ACHN (cell line): ENCODE measurements at regions not wholly inside any gene's neighbourhood (a gene's known extent, or its start where the extent isn't known, plus 50 kb on each side); places are given as distances from the start of the nearest gene placed in this dataset.

Experiments
- DNase-seq: peaks from one replicate; pipeline ENCODE4 v3.0.0-alpha.2; 2015
- in situ Hi-C: cut with HindIII; loops from 2 replicates; pipeline ENCODE4 v1.10.0; 2017; ENCODE audit warnings: low sequenced_read_pairs, low pct_ligation_motif_present, low pct_unique_long_range_greater_than_20kb

DNA sequence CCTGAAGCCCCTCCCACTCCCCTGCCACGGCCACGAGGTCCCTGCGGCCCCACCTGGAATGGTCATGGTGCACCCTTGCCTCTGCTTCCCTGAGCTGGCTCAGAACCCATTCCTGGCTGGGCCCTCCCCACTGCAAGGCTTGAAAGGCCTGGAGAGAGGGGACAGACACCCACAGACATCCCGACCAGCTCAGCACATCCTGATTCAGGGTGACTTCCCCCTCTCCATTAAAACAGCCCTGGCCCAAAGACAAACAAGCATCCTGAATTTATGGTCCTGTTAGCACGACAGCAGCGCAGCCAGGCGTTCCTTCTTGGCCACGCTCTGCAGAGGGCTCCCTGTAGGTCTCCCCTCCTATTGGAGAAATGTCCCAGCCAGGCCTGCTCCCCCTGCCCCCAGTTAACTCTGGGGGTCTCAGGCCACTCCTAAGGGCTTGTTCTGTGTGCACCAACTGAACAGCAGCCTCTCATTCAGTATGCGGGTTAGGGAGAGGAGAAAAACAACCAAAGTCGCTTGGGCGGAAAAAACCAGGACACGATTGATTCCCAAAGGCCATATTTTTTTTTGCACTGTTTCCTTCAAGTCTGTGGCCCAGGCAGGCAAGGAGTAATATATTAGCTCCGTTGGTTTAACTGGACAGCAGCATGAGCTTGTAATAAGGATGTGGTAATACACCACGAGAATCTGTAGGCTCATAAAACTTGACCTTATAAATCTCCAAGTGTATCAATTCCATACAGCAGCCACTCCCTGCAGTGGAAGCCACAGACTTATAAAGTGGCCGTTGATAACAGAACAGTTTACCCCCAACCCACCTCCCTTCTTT is 106.7 kb upstream of the MSX1 start:
- in situ Hi-C loops, result no loop called here

GRCh38 chr4:4752025-4752424 is 107.4 kb upstream of the MSX1 start:
- in situ Hi-C loops, result no loop called here
- DNase-seq, result no peak

More for the DNA sequence above, 106.7 kb upstream of the MSX1 start:
- no peak for DNase-seq

- in situ Hi-C loops, result no loop called here
- DNase-seq, result no peak
Observed at GRCh38 chr4:4750187-4750586, 109.3 kb upstream of the MSX1 start.

GRCh38 chr4:4749137-4749536 is 110.3 kb upstream of the MSX1 start:
- in situ Hi-C loops, result no loop called here
- no peak for DNase-seq

DNA sequence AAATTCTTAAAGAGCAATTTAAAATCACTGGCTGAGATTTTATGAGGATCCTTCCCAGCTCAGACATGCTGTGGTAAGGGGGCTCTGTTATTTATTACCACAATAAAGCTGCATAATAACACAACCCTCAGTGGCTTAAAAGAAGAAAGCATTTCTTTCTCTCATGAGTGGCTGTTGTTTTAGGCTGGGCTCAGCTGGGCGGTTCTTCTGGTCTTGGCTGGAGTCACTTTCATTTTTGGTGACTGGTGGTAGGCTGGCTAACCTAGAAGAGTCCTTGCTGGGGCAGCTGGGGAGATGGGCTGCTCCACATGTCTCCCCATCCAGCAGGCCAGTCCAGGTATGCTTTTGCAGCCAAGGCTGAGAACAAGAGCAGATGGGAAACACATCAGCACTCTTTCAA is 113.0 kb upstream of the MSX1 start:
- DNase-seq, result no peak
- in situ Hi-C loops, result no loop called here

DNA sequence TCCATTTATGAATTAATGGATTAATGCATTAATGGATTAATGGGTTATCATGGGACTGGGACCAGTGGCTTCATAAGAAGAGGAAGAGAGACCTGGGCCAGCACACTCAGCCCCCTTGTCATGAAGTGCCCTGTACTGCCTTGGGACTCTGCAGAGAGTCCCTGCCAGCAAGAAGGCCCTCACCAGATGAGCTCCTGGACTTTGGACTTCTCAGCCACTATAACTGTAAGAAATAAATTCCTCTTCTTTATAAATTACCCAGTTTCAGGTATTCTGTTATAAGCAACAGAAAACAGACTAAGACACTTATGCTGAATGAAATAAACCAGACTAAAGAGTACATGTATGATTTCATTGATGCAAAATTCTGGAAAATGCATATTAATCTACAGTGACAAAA is 119.4 kb upstream of the MSX1 start:
- in situ Hi-C loops, result no loop called here

GRCh38 chr4:4735870-4736269 is 123.6 kb upstream of the MSX1 start:
- no peak for DNase-seq
- in situ Hi-C loops, result no loop called here

More for the DNA sequence above, 119.4 kb upstream of the MSX1 start:
- no peak for DNase-seq

- no peak for DNase-seq
- in situ Hi-C loops, result no loop called here
Observed at GRCh38 chr4:4735136-4735750, 124.2 kb upstream of the MSX1 start.

GRCh38 chr4:4734425-4734824 is 125.0 kb upstream of the MSX1 start:
- in situ Hi-C loops, result no loop called here
- no peak for DNase-seq

- in situ Hi-C loops, result no loop called here
- DNase-seq, result no peak
Observed at GRCh38 chr4:4733663-4734062, 125.8 kb upstream of the MSX1 start.

DNA sequence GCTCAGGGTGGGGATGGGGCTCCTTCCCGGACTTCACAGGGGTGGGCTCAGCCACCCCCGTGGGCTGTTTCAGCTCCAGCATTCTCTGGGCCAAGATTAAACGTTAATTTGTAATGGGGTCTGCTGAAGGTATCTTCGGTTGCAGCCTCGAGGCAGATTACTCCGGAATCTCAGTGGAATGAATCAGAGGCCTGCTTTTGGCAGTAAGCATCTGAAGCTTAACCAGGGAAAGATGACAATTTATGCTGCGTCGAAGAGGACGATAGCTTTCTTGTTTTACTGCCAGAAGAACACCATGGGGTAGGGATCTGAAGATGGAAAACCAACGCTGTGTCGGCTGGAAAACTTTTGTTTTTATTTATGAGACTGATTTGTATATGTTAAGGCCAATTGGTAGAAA is 129.2 kb upstream of the MSX1 start:
- no peak for DNase-seq
- in situ Hi-C loops, result no loop called here

- in situ Hi-C loops, result no loop called here
- DNase-seq, result no peak
Observed at GRCh38 chr4:4729206-4729605, 130.3 kb upstream of the MSX1 start.

GRCh38 chr4:4727536-4727935 is 131.9 kb upstream of the MSX1 start:
- no peak for DNase-seq
- in situ Hi-C loops, result no loop called here

DNA sequence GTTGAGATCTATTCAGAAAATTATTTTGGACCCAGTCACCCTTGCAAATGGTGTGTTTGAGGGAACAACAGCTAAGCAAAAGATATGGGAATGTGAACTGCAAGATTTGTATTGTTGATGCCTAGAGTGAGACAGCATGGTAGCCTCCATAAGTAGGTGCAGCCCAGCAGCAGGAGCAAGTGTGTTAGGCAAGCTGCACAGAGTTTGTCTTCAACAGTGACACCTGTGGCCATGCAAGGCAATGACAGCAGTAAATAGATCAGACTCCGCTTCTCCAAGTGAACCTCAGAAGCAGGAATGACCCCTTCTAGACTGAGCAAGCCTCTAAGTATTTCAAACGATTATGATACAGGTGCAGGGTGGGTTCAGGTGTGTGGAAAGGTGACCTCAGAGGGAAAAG is 133.4 kb upstream of the MSX1 start:
- DNase-seq, result peak; percentile 8
- in situ Hi-C loops, result no loop called here

DNA sequence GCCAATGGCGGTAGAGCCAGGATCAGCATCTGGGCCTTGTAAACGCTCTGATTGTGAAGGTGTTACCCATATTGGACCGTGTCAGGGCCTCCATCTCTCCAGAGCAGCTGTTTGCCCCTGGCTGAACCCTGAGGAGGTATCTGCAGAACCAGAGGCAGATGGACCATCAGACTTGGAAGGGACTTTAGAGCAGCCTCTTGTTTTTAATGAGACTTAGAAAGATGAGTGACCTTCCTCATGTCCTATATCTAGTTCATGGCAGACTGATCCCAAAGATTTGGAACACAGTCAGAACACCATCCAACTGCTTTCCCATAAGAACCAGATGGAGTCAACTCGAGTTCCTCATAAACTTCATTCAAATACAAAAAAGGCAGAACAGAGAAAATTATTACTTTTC is 135.1 kb upstream of the MSX1 start:
- in situ Hi-C loops, result no loop called here
- DNase-seq, result no peak

DNA sequence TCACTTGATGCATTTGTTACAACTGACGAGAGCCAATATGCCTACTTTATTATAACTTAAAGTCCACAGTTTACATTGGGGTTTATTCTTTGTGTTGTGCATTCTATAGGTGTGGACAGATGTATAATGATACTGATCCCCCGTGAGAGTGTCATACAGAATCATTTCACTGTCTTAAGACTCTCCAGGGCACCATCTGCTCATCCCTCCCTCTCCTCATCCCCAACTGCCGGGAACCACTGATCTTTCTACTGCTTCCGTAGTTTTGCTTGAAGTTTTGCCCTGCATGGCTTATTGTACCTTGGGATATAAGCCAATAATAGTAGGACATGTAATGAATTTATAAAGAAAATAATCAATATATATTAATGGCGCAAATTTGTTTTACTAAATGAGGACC is 137.8 kb upstream of the MSX1 start:
- in situ Hi-C loops, result no loop called here

DNA sequence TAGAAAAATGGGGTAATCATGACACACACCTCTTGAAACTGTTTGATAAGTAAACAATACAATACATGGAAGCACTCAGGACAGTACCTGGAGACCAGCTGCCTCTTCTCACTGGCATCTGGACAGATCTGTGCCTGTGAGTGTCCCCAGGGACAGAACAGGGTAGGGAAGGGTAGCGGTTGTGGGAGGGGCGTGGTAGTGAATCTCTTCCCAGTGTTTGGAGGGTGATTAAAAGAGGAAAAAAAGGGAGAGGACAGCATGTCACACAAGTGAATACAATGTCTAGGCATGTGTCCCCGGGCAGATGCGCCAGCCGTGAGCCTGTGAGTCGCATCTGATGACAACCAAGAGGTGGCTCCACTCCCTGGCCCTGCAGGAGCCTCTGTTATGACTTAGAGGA is 138.8 kb upstream of the MSX1 start:
- no peak for DNase-seq
- in situ Hi-C loops, result no loop called here

More for the DNA sequence above, 137.8 kb upstream of the MSX1 start:
- no peak for DNase-seq

DNA sequence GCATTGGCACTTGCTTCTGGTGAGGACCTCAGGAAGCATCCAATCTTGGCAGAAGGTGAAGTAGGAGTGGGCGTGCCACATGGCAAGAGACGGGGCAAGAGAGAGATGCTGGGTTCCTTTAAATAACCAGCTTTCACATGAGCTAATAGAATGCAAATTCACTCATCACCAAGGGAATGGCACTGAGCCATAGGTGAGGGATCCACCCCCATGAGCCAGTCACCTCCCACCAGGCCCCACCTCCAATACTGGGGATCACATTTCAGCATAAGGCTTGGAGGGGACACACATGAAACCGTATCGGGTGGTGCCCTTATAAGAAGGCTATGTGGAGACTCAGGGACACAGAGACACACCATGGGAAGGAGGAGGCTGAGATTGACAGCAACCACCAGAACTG is 140.0 kb upstream of the MSX1 start:
- DNase-seq, result no peak
- in situ Hi-C loops, result no loop called here

- in situ Hi-C loops, result no loop called here
- no peak for DNase-seq
Observed at GRCh38 chr4:4717692-4718091, 141.8 kb upstream of the MSX1 start.

GRCh38 chr4:4714331-4714730 is 145.1 kb upstream of the MSX1 start:
- in situ Hi-C loops, result no loop called here
- no peak for DNase-seq
